HG02870 (cell line): ENCODE measurements at regions not wholly inside any gene's neighbourhood (a gene's known extent, or its start where the extent isn't known, plus 50 kb on each side); places are given as distances from the start of the nearest gene placed in this dataset.

Experiments
- ATAC-seq: cut with Tn5 transposase; IDR thresholded peaks from one replicate; pipeline ENCODE4 v1.9.1; 2021; ENCODE audit warnings: mild to moderate bottlenecking, moderate library complexity; ENCODE audit not compliant: unreplicated experiment

- no peak for ATAC-seq
These were observed 76.8 kb upstream of the TMEM164 start for GRCh38 chrX:109926118-109926517.

GRCh38 chrX:109926743-109927662 lies 75.9 kb upstream of the TMEM164 start:
- no peak for ATAC-seq

- ATAC-seq, result no peak
These were observed 75.1 kb upstream of the TMEM164 start for GRCh38 chrX:109927663-109928273.

- no peak for ATAC-seq
These were observed 74.1 kb upstream of the TMEM164 start for GRCh38 chrX:109928596-109929335.

- no peak for ATAC-seq
These were observed 71.2 kb upstream of the TMEM164 start for GRCh38 chrX:109931677-109932076.

GRCh38 chrX:109934434-109934833 lies 68.5 kb upstream of the TMEM164 start:
- no peak for ATAC-seq

- ATAC-seq, result no peak
These were observed 68.0 kb upstream of the TMEM164 start for GRCh38 chrX:109934935-109935334.

GRCh38 chrX:109936114-109936513 lies 66.8 kb upstream of the TMEM164 start:
- ATAC-seq, result no peak

GRCh38 chrX:109936598-109936997 lies 66.3 kb upstream of the TMEM164 start:
- ATAC-seq, result no peak

- no peak for ATAC-seq
These were observed 63.4 kb upstream of the TMEM164 start for GRCh38 chrX:109939498-109939897.

- no peak for ATAC-seq
These were observed 62.5 kb upstream of the TMEM164 start for GRCh38 chrX:109940411-109940810.

- no peak for ATAC-seq
These were observed 59.7 kb upstream of the TMEM164 start for GRCh38 chrX:109943092-109943739.

GRCh38 chrX:109943740-109944092 lies 59.2 kb upstream of the TMEM164 start:
- no peak for ATAC-seq

- ATAC-seq, result no peak
These were observed 50.9 kb upstream of the TMEM164 start for GRCh38 chrX:109952050-109952449.

GRCh38 chrX:109952985-109953905 lies 49.7 kb upstream of the TMEM164 start:
- ATAC-seq, result peak; percentile 93
